IPS-15b (cell line): ENCODE measurements at regions not wholly inside any gene's neighbourhood (a gene's known extent, or its start where the extent isn't known, plus 50 kb on each side); places are given as distances from the start of the nearest gene placed in this dataset.
"Not testable (repeated sequence)": the region's sequence is repeated elsewhere in the genome, so short reads cannot be mapped to it uniquely, and the experiment has no call there.

Source experiments
- H3K27me3 ChIP-seq: one replicate; pipeline ENCODE4 v1.6.1; 2013; ENCODE audit warnings: low read length; ENCODE audit not compliant: control insufficient read depth, insufficient read depth
- H3K36me3 ChIP-seq: one replicate; pipeline ENCODE4 v1.6.1; 2013; ENCODE audit warnings: low read length; ENCODE audit not compliant: control insufficient read depth, insufficient read depth
- H3K4me1 ChIP-seq: one replicate; pipeline ENCODE4 v1.6.1; 2013; ENCODE audit warnings: mild to moderate bottlenecking, low read length; ENCODE audit not compliant: control insufficient read depth, insufficient read depth
- H3K4me3 ChIP-seq: one replicate; pipeline ENCODE4 v1.5.1; 2013; ENCODE audit warnings: low read depth, low read length
- H3K9ac ChIP-seq: one replicate; pipeline ENCODE4 v1.6.1; 2013; ENCODE audit warnings: low read depth, mild to moderate bottlenecking, low read length
- H3K9me3 ChIP-seq: one replicate; pipeline ENCODE4 v1.6.1; 2013; ENCODE audit warnings: mild to moderate bottlenecking, low read length; ENCODE audit not compliant: control insufficient read depth, insufficient read depth

- H3K9ac ChIP-seq, H3K4me3 ChIP-seq, H3K4me1 ChIP-seq, H3K27me3 ChIP-seq, H3K9me3 ChIP-seq, H3K36me3 ChIP-seq: not testable (repeated sequence)
Measured at GRCh38 chr10:81735167-81735566, 139.8 kb upstream of the NRG3 start.

DNA sequence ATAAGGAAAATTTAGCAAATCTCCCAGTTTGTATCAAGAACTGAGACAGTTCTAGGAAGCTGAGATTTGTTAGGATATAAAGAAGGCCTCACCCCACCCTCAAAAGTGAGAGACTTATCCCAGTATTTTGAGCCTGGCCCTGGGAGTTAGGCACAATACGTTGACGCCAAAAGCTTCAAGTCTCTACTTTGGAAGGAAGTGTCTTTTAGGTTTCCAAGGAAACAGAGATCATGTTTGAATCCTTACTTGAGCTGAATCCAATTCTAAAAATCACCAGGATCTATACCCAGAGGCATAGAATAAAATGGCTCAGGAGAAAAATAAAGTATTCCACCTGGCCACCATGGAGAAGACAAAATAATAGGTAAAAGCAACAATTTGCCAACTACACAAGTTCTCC, 115.9 kb upstream of the NRG3 start:
- Histone ChIP-seq H3K36me3 (no peaks in the 10 kb centered on the region), H3K9me3 (no peaks in the 10 kb centered on the region), H3K9ac (no peak overlapping the region), H3K27me3 (no peaks in the 10 kb centered on the region), H3K4me1 (no peaks in the 10 kb centered on the region), H3K4me3 (no peak overlapping the region)

DNA sequence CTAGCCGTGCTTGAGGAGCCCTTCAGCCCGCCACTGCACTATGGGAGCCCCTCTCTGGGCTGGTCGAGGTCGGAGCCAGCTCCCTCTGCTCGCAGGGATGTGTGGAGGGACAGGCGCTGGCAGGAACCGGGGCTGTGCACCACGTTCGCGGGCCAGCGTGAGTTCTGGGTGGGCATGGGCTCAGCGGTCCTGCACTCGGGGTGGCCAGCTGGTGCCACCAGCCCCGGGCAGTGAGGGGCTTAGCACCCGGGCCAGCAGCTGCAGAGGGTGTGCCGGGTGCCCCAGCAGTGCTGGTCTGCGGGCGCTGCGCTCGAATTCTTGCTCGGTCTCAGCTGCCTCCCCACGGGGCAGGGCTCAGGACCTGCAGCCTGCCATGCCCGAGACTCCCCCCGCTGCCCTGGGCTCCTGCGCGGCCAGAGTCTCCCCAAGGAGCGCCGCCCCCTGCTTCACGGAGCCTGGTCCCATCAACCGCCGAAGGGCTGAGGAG, 90.8 kb upstream of the NRG3 start:
- Histone ChIP-seq H3K36me3 (no peaks in the 10 kb centered on the region), H3K9me3 (no peaks in the 10 kb centered on the region), H3K27me3 (no peaks in the 10 kb centered on the region), H3K4me1 (no peaks in the 10 kb centered on the region), H3K9ac (no peak overlapping the region), H3K4me3 (no peak overlapping the region)

DNA sequence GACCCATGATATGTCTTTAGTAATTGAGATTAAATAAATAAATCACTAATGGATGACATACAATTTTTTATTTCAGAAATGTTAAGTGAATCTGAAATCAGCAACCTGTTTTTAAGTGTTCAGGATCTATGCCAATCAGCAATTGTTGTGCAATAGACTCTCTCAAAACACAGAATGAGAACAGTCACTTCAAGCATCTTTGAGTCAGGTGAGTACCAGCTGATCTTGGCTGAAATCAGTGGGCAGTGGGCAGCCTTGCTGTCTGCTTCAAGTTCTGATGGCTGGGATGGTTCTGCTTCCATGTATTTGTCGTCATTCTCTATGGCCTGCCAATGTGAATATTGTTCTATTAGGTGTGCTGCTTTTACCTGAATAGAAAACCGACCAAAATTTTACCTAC, 82.3 kb upstream of the NRG3 start:
- Histone ChIP-seq H3K9me3 (no peaks in the 10 kb centered on the region), H3K4me3 (no peak overlapping the region), H3K36me3 (no peaks in the 10 kb centered on the region), H3K27me3 (no peaks in the 10 kb centered on the region), H3K9ac (no peak overlapping the region), H3K4me1 (no peaks in the 10 kb centered on the region)

DNA sequence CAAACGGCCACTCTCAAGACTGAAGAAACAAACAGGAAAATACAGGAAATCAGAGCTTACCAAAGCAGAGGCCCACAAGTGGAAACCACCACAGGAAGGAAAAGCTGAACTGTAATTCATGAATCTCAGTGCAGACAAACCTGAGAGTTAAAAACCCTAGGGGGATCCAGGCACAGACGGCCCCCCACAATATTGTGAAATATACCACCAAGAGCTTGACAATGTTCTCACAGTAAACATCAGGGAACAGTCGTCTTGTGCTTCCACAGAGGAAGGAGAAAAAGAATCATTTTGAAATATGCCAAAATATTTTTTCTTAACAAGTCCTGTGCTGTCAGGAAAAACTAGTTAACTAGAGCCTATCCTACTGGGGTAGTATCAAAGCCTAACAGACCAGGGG, 68.2 kb upstream of the NRG3 start:
- no peak overlapping the region for H3K4me3 ChIP-seq
- H3K36me3 ChIP-seq, result no peaks in the 10 kb centered on the region
- H3K9me3 ChIP-seq, result no peaks in the 10 kb centered on the region
- no peaks in the 10 kb centered on the region for H3K27me3 ChIP-seq
- H3K9ac ChIP-seq, result no peak overlapping the region
- H3K4me1 ChIP-seq, result no peaks in the 10 kb centered on the region

GRCh38 chr10:81814842-81815241, 60.2 kb upstream of the NRG3 start:
- no peak overlapping the region for H3K9ac ChIP-seq
- no peak overlapping the region for H3K4me3 ChIP-seq
- no peaks in the 10 kb centered on the region for H3K9me3 ChIP-seq
- H3K36me3 ChIP-seq, result no peaks in the 10 kb centered on the region
- no peaks in the 10 kb centered on the region for H3K27me3 ChIP-seq
- no peaks in the 10 kb centered on the region for H3K4me1 ChIP-seq

DNA sequence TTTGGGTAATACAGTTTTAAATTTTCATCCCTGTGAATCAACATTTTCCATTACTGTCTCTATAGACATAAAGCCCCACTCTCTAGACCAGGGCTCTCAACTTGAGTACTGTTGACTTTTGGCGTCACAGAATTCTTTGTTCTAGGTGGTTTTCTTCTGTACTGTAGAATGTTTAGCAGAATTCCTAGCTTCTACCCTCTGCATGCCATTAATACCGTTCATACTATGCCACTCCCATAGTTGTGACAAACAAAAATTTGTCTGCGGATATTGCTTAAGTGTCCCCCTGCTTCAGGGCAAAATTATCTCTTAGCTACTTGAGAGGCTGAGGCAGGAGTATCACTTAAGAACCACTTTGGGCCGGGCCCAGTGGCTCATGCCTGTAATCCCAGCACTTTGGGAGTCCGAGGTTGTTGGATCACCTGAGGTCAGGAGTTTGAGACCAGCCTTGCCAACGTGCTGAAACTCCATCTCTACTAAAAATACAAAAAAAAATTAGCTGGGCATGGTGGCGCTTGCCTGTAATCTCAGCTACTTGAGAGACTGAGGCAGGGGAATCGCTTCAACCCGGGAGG, 57.3 kb upstream of the NRG3 start:
- no peaks in the 10 kb centered on the region for H3K9me3 ChIP-seq
- no peaks in the 10 kb centered on the region for H3K27me3 ChIP-seq
- H3K9ac ChIP-seq, result no peak overlapping the region
- no peaks in the 10 kb centered on the region for H3K36me3 ChIP-seq
- H3K4me1 ChIP-seq, result no peaks in the 10 kb centered on the region
- H3K4me3 ChIP-seq, result no peak overlapping the region

DNA sequence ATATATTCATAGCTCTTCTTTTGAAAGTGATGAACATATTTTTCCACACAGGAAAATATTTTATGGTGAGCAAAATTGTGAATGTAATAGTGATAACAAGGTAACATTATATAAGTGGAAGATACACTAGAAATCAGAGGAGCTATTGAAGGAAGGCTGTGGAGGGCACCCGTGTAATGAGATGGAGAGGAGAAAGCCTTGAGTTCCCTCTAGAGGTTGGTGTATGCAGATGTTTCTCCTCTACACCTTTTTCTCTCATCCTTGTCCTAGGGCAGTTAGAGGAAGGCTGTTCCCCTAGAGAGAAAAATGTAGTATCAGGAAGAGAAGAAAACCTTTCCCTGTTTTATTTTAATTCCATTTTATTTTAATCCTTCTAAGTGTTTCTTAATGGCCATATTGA, 54.6 kb upstream of the NRG3 start:
- Histone ChIP-seq H3K4me3 (no peak overlapping the region), H3K9me3 (no peaks in the 10 kb centered on the region), H3K4me1 (no peaks in the 10 kb centered on the region), H3K9ac (no peak overlapping the region), H3K36me3 (no peaks in the 10 kb centered on the region), H3K27me3 (no peaks in the 10 kb centered on the region)
